ENCODE measurements at regions not wholly inside any gene's neighbourhood (a gene's known extent, or its start where the extent isn't known, plus 50 kb on each side); places are given as distances from the start of the nearest gene placed in this dataset.

DNA sequence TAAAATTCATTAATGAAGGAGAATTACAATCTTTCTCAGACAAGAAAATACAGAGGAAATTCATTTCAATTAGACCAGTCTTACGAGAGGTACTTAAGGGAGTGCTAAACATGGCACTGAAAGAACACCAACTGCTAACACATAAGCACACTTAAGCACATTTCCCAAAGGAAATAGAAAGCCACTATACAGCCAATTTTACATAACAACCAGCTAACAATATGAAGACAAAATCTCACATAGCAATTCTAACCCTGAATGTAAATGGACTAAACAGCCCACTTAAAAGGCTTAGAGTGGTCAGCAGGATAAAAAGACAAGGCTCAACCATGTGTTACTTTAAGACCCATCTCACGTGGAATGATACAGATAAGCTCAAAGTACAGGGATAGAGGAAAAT is 339.5 kb upstream of the LUZP2 start:
- Histone ChIP-seq H3K27ac (no peak overlapping the region), H3K27me3 (no peaks in the 10 kb centered on the region), H3K9me3 (peaks cover 0 to 12% (median 0%) of the 10 kb centered on the region in 3 donors), H3K4me1 (no peaks in the 10 kb centered on the region), H3K36me3 (no peaks in the 10 kb centered on the region), H3K4me3 (no peak overlapping the region)
- 40 to 55% methylated on average over 2 of the region's 2 CpGs for WGBS, 2 donors
- TF ChIP-seq CTCF (IDR thresholded peaks at IDR 0.05) (no peak), POLR2A (IDR thresholded peaks at IDR 0.05) (no peak)
- intact Hi-C loops (cut with DNase I), result no loop called here
- DNase-seq, result no peak

- intact Hi-C loops (cut with DNase I), result no loop called here
- no peak overlapping the region for H3K4me3 ChIP-seq
- TF ChIP-seq CTCF (IDR thresholded peaks at IDR 0.05) (no peak), POLR2A (IDR thresholded peaks at IDR 0.05) (no peak)
- no peak overlapping the region for H3K27ac ChIP-seq
- no peaks in the 10 kb centered on the region for H3K9me3 ChIP-seq
- DNase-seq, result no peak
- WGBS, 2 donors, result 92 to 93% methylated on average over 13 of the region's 13 CpGs
- H3K36me3 ChIP-seq, result no peaks in the 10 kb centered on the region
- no peaks in the 10 kb centered on the region for H3K27me3 ChIP-seq
- no peaks in the 10 kb centered on the region for H3K4me1 ChIP-seq
Measured at GRCh38 chr11:24161587-24161986, 335.3 kb upstream of the LUZP2 start.

DNA sequence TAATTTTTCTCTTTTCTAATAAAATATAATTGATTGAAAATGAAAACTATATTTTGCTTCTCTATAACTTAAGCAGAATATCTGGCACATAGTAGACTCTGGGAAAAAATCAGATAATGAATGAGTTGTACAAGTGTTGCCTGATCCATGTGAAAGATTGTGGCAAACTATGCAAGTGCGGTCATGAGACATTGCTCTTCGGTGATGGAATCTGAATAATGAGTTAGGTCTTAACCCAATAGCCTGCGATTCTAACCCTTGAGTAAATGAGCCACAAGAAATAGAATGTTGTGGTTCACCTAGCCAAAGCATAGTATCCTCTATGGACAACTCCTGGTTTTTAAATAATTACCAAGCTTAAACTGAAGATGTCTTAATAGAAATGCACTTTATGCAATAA is 333.7 kb upstream of the LUZP2 start:
- TF ChIP-seq POLR2A (IDR thresholded peaks at IDR 0.05) (no peak), CTCF (IDR thresholded peaks at IDR 0.05) (no peak)
- no peak for DNase-seq
- intact Hi-C loops (cut with DNase I), result no loop called here
- H3K4me3 ChIP-seq, result no peak overlapping the region
- 77 to 82% methylated on average over 3 of the region's 3 CpGs for WGBS, 2 donors
- H3K27me3 ChIP-seq, result no peaks in the 10 kb centered on the region
- no peaks in the 10 kb centered on the region for H3K9me3 ChIP-seq
- no peak overlapping the region for H3K27ac ChIP-seq
- no peaks in the 10 kb centered on the region for H3K36me3 ChIP-seq
- no peaks in the 10 kb centered on the region for H3K4me1 ChIP-seq

GRCh38 chr11:24163841-24164240 is 333.0 kb upstream of the LUZP2 start:
- H3K27ac ChIP-seq, result no peak overlapping the region
- no peak for DNase-seq
- H3K9me3 ChIP-seq, result no peaks in the 10 kb centered on the region
- no peaks in the 10 kb centered on the region for H3K36me3 ChIP-seq
- intact Hi-C loops (cut with DNase I), result no loop called here
- no peaks in the 10 kb centered on the region for H3K4me1 ChIP-seq
- TF ChIP-seq POLR2A (IDR thresholded peaks at IDR 0.05) (no peak), CTCF (IDR thresholded peaks at IDR 0.05) (no peak)
- H3K27me3 ChIP-seq, result no peaks in the 10 kb centered on the region
- no peak overlapping the region for H3K4me3 ChIP-seq

DNA sequence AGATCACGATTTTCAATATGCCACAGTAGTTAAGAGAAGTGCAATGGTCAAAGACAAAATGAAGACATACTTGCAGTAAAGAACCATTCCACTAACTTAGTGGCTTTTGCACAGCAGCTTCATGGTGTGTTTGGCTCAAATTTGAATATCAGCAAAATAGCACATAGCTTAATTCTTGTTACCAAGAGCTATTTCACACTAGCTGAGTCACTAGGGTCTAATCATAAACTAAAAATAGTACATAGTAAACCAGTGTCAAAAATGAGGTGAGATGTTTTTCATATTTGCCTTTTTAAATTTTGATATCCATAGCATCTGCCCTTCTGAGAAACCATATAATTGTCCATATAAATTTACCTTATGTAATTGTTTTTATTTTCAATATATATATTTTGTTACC is 325.0 kb upstream of the LUZP2 start:
- no peaks in the 10 kb centered on the region for H3K9me3 ChIP-seq
- H3K4me1 ChIP-seq, result no peaks in the 10 kb centered on the region
- no peaks in the 10 kb centered on the region for H3K27me3 ChIP-seq
- H3K27ac ChIP-seq, result no peak overlapping the region
- no peak overlapping the region for H3K4me3 ChIP-seq
- no peaks in the 10 kb centered on the region for H3K36me3 ChIP-seq
- intact Hi-C loops (cut with DNase I), result no loop called here
- WGBS, 2 donors, result 32 to 40% methylated on average over 1 of the region's 1 CpG
- DNase-seq, result no peak
- TF ChIP-seq CTCF (IDR thresholded peaks at IDR 0.05), result no peak
- TF ChIP-seq POLR2A (IDR thresholded peaks at IDR 0.05), result no peak

Data from esophagus squamous epithelium (tissue), 5 donors.